CD14-positive monocyte (primary cell): ENCODE measurements at regions not wholly inside any gene's neighbourhood (a gene's known extent, or its start where the extent isn't known, plus 50 kb on each side); places are given as distances from the start of the nearest gene placed in this dataset.

Source experiments
- DNase-seq, 3 donors: peaks; one replicate each; pipeline ENCODE4 v3.0.0-alpha.2; 2011 to 2022
- H2AFZ ChIP-seq: 2 replicates; pipeline ENCODE4 v1.6.0; 2012; ENCODE audit warnings: mild to moderate bottlenecking, low read depth, low read length, inconsistent platforms; ENCODE audit not compliant: insufficient read depth, poor library complexity, severe bottlenecking
- H3K27ac ChIP-seq, 2 donors: 1 replicate in 1 of 2; 2 replicates in 1 of 2; pipeline ENCODE4 v1.5.1; 2012 to 2013; ENCODE audit warnings: low read length in 2 of 2, control low read depth in 1 of 2, inconsistent platforms in 1 of 2, low read depth in 1 of 2, mild to moderate bottlenecking in 1 of 2
- H3K27me3 ChIP-seq, 2 donors: one replicate each; pipeline versions ENCODE4 v1.6.0 to v1.6.1; 2011 to 2013; ENCODE audit warnings: low read length in 2 of 2; ENCODE audit not compliant: control insufficient read depth in 2 of 2, insufficient read depth in 2 of 2
- H3K36me3 ChIP-seq, 2 donors: replicated peaks in 1 of 2; 1 replicate in 1 of 2; 2 replicates in 1 of 2; pipeline versions ENCODE4 v1.5.1 to v1.6.1; 2012 to 2013; ENCODE audit warnings: low read length in 2 of 2, control low read depth in 1 of 2, inconsistent platforms in 1 of 2, mild to moderate bottlenecking in 1 of 2; ENCODE audit not compliant: insufficient read depth in 2 of 2, control insufficient read depth in 1 of 2
- H3K4me1 ChIP-seq, 2 donors: 1 replicate in 1 of 2; 2 replicates in 1 of 2; pipeline versions ENCODE4 v1.5.1 to v1.6.1; 2012 to 2013; ENCODE audit warnings: low read length in 2 of 2, control low read depth in 1 of 2, inconsistent platforms in 1 of 2, mild to moderate bottlenecking in 1 of 2, moderate library complexity in 1 of 2; ENCODE audit not compliant: insufficient read depth in 2 of 2, control insufficient read depth in 1 of 2
- H3K4me2 ChIP-seq: replicated peaks from 2 replicates; pipeline ENCODE3; 2012; ENCODE audit warnings: low read length, moderate library complexity, mild to moderate bottlenecking; ENCODE audit not compliant: poor library complexity, severe bottlenecking; ENCODE audit errors: extremely low read depth
- H3K4me3 ChIP-seq, 3 experiments: fragments of 200-600 bp in 1 of 3; sonication (generic) in 1 of 3; replicated peaks in 1 of 3; 1 replicate in 2 of 3; 2 replicates in 1 of 3; pipeline ENCODE4 v1.5.1; 2011 to 2013; ENCODE audit warnings: low read length in 3 of 3, mild to moderate bottlenecking in 3 of 3, control low read depth in 2 of 3, low read depth in 2 of 3, inconsistent platforms in 1 of 3, moderate library complexity in 1 of 3
- H3K79me2 ChIP-seq: 2 replicates; pipeline ENCODE4 v1.6.0; 2012; ENCODE audit warnings: mild to moderate bottlenecking, control low read depth, inconsistent platforms, low read length, moderate library complexity; ENCODE audit not compliant: insufficient read depth
- H3K9ac ChIP-seq: 2 replicates; pipeline ENCODE4 v1.6.0; 2017; ENCODE audit warnings: low read length, mild to moderate bottlenecking; ENCODE audit not compliant: insufficient read depth, poor library complexity, severe bottlenecking
- H3K9me3 ChIP-seq, 2 donors: replicated peaks in 1 of 2; 1 replicate in 1 of 2; 2 replicates in 1 of 2; pipeline versions ENCODE4 v1.5.1 to v1.6.1; 2012 to 2013; ENCODE audit warnings: low read length in 2 of 2, control low read depth in 1 of 2; ENCODE audit not compliant: control insufficient read depth in 1 of 2, insufficient read depth in 1 of 2
- H4K20me1 ChIP-seq: 2 replicates; pipeline ENCODE4 v1.6.0; 2012; ENCODE audit warnings: mild to moderate bottlenecking, low read length, control low read depth, moderate library complexity; ENCODE audit not compliant: insufficient read depth
- H3K27ac Mint-ChIP-seq, 7 donors: one replicate each; pipeline ENCODE4 v1.8.0; 2020; ENCODE audit warnings: mild to moderate bottlenecking in 7 of 7, mixed read lengths in 7 of 7, moderate library complexity in 6 of 7, inconsistent platforms in 2 of 7
- H3K27me3 Mint-ChIP-seq, 3 donors: one replicate each; pipeline ENCODE4 v1.8.0; 2021 to 2022; ENCODE audit warnings: low read depth in 3 of 3, mild to moderate bottlenecking in 3 of 3, mixed read lengths in 3 of 3, moderate library complexity in 3 of 3, inconsistent platforms in 1 of 3
- H3K36me3 Mint-ChIP-seq, 2 donors: one replicate each; pipeline ENCODE4 v1.8.0; 2020; ENCODE audit warnings: mixed read lengths in 2 of 2, inconsistent platforms in 1 of 2, mild to moderate bottlenecking in 1 of 2
- H3K4me1 Mint-ChIP-seq: one replicate; pipeline ENCODE4 v1.8.0; 2020; ENCODE audit warnings: mild to moderate bottlenecking, mixed read lengths
- H3K4me3 Mint-ChIP-seq, 2 donors: one replicate each; pipeline ENCODE4 v1.8.0; 2020; ENCODE audit warnings: mild to moderate bottlenecking in 2 of 2, mixed read lengths in 2 of 2, moderate library complexity in 1 of 2
- H3K9me3 Mint-ChIP-seq, 7 donors: one replicate each; pipeline ENCODE4 v1.8.0; 2020 to 2022; ENCODE audit warnings: mixed read lengths in 7 of 7, mild to moderate bottlenecking in 6 of 7, moderate library complexity in 6 of 7, inconsistent platforms in 2 of 7
- CTCF ChIP-seq: fragments of 200-600 bp; IDR thresholded peaks from one replicate; pipeline ENCODE4 v1.8.0; 2022; ENCODE audit warnings: antibody characterized with exemption, mild to moderate bottlenecking
- WGBS: methylation state at CpG from one replicate; pipeline ENCODE4 v1.1.5; 2013; ENCODE audit warnings: missing lambda C conversion rate; ENCODE audit not compliant: insufficient coverage; 5-methylcytosine and 5-hydroxymethylcytosine counted together
- intact Hi-C, 2 donors: fragments of 100-400 bp; cut with micrococcal nuclease; formaldehyde crosslinking; loops; one replicate each; pipeline versions ENCODE4 v1.15.0 to v1.15.1; 2023

GRCh38 chr16:26521626-26522025 is 545.1 kb upstream of the C16orf82 start:
- H3K36me3 Mint-ChIP-seq, result no peaks in the 10 kb centered on the region
- H2AFZ ChIP-seq, result no peak overlapping the region
- no peak for DNase-seq
- WGBS, result 96% methylated on average over 3 of the region's 4 CpGs
- no peak overlapping the region for H3K27ac Mint-ChIP-seq
- no peaks in the 10 kb centered on the region for H3K27me3 Mint-ChIP-seq
- H3K9ac ChIP-seq, result no peak overlapping the region
- H3K4me1 ChIP-seq, result no peaks in the 10 kb centered on the region
- H3K4me3 ChIP-seq, result no peak overlapping the region
- intact Hi-C loops, result no loop called here
- no peaks in the 10 kb centered on the region for H3K27me3 ChIP-seq
- no peak overlapping the region for H3K27ac ChIP-seq
- H3K9me3 ChIP-seq, result no peaks in the 10 kb centered on the region
- H3K4me3 Mint-ChIP-seq, result no peak overlapping the region
- H3K4me1 Mint-ChIP-seq, result no peaks in the 10 kb centered on the region
- no peak overlapping the region for H3K4me2 ChIP-seq
- H3K36me3 ChIP-seq, result no peaks in the 10 kb centered on the region
- H3K9me3 Mint-ChIP-seq, result peaks cover 0 to 2% (median 0%) of the 10 kb centered on the region in 7 donors
- TF ChIP-seq CTCF, result no peak
- H3K79me2 ChIP-seq, result no peaks in the 10 kb centered on the region
- H4K20me1 ChIP-seq, result no peaks in the 10 kb centered on the region

- no peak overlapping the region for H3K4me2 ChIP-seq
Measured at GRCh38 chr16:26524281-26524680, 542.4 kb upstream of the C16orf82 start.

More at GRCh38 chr16:26524281-26524680, 542.4 kb upstream of the C16orf82 start:
- H3K27me3 Mint-ChIP-seq, result no peaks in the 10 kb centered on the region
- WGBS, result 62% methylated on average over 2 of the region's 6 CpGs
- Histone ChIP-seq H4K20me1 (no peaks in the 10 kb centered on the region), H2AFZ (no peak overlapping the region), H3K9me3 (no peaks in the 10 kb centered on the region), H3K9ac (no peak overlapping the region), H3K27ac (no peak overlapping the region), H3K27me3 (no peaks in the 10 kb centered on the region), H3K4me1 (no peaks in the 10 kb centered on the region), H3K36me3 (no peaks in the 10 kb centered on the region), H3K4me3 (no peak overlapping the region), H3K79me2 (no peaks in the 10 kb centered on the region)
- no peaks in the 10 kb centered on the region for H3K4me1 Mint-ChIP-seq
- H3K27ac Mint-ChIP-seq, result no peak overlapping the region
- H3K4me3 Mint-ChIP-seq, result no peak overlapping the region
- no peaks in the 10 kb centered on the region for H3K36me3 Mint-ChIP-seq
- peaks cover 0 to 2% (median 0%) of the 10 kb centered on the region in 7 donors for H3K9me3 Mint-ChIP-seq
- no peak for DNase-seq
- intact Hi-C loops, result no loop called here
- TF ChIP-seq CTCF, result no peak
